NOMO-1 treated with dmso at 0.1 percent for 144 hours (cell line): ENCODE measurements at regions not wholly inside any gene's neighbourhood (a gene's known extent, or its start where the extent isn't known, plus 50 kb on each side); places are given as distances from the start of the nearest gene placed in this dataset.

Source experiments
- DNase-seq: peaks from one replicate; lab custom pipeline; 2025; ENCODE audit not compliant: unreplicated experiment; lab: John Stamatoyannopoulos, UW

DNA sequence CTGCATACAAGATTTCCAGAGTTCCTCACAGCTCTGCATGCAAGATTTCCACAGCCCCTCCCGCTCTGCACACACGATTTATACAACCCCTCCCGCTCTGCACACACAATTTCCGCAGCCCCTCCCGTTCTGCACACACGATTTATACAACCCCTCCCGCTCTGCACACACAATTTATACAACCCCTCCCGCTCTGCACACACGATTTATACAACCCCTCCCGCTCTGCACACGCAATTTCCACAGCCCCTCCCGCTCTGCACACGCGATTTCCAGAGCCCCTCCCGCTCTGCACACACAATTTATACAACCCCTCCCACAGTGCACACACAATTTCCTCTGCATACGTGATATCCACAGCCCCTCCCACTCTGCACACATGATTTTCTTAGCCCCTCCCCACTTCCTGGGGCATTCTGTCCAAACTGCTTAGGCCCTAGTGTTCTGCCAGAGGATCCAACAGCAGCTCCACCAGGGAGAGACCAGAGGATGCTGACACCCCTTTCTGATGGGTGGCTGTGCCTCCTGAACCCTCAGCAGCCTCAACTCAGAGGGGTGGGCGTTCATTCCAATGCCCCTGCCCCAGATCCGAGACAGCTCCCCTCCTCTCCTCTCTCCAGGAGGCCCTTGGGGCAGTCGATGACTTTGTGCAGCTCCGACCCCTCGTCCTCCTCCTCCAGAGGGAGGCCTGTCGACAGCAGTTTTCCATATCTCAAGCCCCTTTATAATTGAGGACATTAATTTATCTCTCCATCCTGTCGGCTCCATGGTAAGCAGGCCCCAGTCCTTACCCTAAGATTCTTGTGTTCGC lies 671.7 kb downstream of the BRD1 start:
- no peak for DNase-seq

DNA sequence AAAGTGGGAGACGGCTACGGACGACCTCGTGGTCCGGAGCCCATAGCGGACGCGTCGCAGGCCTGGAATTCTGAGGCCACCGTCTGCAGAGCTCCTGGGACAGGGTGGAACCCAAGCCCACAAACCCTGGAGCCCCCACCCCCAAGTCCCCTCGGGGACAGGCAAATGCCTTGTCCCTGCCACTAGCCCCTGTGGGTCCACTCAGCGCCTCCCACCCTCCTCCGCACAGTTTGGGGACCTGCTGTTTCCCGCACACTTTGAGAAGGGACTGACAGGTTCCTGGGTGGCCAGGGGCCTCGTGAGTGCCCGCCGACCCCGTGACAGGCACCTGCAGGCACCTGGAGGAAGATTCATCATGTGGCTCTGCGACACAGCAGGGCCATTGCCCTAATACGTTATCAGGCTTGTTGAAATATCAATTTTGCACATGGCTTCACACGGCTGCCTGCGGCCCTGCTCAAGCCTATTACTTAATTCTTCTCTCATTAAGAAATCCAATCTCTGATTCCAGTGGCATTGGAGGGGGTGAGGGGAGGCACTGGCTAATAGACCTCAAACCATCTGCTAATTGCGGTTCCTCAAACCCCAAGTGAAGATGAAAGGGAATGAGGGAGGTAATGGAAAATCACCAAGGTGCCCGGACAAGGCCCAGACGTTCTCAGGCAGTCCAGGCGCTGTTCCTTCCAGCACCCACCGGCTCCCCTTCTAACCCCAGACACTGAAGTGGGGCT lies 672.5 kb downstream of the BRD1 start:
- DNase-seq = no peak

DNA sequence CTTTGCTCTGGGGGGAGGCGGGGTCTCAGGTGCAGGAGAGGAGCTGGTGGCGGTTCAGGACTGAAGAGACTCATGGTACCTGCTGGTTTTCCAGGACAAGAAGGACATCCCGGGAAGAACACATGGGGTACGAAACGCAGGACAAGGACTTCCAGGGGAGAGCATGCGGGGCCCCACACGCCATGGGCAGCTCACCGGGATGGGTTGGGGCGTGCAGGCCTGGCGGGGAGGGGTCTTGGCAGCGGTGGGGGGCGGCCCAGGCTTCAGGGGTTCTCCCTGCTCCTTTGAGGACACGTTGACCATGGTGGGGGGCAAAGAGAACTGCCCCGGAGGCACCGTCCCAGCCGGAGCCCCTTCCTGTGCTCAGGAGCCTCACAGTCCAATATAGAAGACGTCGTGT lies 673.2 kb downstream of the BRD1 start:
- no peak for DNase-seq

DNA sequence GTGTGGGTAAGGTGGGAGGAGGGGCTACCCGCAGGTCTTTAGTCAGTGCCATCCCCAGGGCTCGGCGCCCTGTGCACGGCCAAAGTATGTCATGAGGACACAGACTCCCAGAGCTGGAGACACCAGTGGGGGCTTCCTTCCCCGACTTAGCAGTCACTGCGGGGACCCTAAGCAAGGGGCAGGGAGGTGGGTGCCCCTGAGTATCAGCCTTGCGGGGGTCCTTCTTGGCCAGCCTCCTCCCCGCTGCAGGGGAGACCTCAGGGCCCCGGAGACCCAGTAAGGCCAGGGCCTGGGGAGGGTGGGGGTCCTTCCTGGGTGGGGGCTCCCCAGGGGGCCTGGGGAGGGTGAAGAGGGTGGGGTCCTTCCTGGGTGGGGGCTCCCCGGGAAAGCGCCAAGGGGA lies 673.8 kb downstream of the BRD1 start:
- no peak for DNase-seq

DNA sequence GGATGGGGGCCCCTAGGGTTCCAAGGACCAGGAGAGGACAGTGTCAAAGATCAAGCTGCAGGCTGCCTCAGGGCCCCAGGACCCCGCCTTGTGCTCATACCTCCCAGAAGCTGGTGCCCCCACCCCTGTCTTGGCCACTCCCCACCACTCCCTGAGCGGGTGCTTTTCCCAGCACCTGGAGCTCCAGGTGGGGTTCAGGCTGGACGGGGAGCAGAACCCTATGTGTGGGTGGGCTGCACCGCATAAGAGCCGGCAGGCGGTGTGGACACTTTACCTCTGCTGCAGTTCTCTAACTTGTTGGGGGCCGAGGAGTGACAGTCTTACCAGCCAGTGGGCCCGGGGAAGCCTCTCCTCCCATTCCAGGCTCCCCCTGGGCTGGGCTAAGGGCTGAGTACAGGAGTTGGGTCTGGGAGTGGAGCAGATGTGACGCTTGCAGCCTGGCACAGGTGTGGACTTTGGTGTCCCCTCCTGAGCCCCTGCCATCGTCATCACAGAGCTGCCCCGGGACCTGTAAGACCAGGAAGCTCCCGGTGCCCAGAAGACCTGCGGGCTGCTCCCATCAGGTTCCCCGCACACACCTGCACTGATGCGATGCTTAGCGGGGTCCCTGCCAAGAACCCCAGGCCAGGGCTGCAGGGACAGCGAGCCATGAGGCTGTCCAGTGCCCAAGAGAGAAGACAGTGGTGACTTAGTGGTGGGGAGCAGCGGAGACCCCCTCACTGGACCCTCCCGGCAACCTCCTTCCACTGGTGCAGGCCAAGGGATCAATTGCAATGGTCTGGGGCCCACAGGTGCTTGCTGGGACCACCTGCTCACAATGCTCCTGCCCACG lies 674.5 kb downstream of the BRD1 start:
- DNase-seq = no peak

DNA sequence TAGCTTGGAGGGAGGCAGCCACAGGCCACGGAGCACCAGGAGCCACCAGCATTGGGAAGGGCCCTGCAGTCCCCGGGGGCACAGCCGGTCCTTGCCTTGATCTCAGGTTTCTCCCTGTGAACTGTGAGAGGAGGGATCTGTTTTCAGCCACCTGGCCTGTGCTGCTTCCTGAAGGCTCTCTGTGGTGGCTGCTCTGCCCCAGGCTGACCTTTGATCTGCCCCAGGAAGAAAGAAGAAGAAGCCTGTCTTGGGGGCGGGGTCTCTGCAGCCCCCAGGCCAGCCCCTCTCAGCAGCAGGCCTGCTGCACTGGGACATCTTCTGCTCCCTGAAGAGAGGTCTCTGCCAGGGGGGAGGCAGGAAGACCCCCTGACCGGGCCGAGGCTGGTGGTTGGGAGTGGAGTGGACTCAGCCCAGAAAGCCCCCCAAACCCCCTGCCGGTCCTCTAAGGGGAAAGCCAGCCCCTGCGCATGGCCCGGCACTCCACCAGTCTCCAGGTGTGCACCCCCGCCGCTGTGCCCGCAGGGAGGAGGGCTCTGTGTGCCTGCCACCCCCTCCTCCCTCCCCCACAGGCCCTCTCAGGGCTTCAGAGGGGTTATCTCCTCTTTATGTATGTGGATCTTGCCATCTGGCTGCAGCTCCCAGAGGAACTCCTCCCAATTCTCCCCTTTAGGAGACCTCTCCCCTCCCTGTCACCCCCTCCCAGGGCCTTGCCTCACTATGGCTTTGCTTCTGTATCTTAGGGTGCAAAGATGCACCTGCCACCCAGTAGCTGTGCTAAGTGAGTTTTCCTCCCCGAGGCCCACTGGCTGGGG lies 675.3 kb downstream of the BRD1 start:
- DNase-seq = no peak

DNA sequence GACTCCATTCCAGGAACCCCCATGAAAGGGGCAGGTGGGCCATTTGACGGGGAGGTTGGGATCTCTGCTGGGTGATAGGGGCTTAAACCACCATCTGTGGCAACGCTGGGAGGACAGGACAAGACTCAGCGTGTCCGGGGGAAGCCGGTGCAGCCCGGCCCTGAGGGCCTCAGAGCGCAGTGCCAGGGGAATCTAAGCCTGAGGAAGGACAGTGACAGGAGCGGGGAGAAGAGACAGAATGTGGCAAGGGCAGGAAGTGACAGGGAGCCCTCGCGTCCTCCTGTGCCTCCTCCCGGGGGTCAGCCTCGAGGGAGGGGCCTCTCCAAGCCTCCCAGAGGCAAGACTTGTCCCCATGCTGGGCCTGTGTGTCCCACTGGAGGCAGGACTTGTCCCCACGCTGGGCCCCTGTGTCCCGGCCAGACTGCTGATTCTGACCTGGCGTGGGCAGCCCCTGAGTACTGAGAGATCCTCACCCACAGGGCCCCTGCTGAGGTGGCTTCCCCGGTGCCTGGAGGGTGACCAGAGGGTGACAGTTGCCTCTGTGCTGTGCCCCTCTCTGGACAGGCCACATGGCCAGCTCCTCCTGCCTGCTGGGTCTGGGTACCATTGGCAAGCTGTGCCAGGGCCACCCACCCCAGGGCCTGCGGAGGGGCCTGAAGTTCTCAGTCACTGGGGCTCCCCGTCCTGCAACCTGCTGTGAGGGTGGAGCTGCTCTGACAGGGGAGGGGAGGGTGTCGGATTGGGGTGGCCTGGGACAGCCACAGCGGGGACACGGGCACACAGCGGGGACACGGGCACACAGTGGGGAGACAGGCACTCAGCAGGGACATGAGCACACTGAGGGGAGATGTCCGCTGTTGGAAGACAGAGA lies 676.2 kb downstream of the BRD1 start:
- no peak for DNase-seq

DNA sequence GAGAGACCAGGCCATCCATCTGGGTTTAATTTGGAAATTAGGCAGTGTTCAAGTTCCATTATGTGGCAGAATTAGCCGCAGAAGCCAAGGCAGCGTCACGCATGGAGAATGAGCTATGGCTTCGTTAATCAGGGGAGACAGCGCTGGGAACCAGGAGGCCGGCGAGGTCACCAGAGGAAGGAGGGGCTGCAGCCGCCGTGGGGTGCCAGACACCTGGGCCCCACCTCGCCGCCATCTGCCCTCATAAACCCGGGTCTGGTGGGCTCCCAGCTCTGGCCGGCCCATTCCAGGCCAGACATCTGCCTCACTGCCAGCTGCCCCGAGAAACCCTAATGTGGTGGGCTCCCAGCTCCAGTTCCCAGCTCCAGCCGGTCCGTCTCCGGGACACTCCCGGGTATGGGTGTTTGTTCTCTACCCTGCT lies 676.9 kb downstream of the BRD1 start:
- no peak for DNase-seq

DNA sequence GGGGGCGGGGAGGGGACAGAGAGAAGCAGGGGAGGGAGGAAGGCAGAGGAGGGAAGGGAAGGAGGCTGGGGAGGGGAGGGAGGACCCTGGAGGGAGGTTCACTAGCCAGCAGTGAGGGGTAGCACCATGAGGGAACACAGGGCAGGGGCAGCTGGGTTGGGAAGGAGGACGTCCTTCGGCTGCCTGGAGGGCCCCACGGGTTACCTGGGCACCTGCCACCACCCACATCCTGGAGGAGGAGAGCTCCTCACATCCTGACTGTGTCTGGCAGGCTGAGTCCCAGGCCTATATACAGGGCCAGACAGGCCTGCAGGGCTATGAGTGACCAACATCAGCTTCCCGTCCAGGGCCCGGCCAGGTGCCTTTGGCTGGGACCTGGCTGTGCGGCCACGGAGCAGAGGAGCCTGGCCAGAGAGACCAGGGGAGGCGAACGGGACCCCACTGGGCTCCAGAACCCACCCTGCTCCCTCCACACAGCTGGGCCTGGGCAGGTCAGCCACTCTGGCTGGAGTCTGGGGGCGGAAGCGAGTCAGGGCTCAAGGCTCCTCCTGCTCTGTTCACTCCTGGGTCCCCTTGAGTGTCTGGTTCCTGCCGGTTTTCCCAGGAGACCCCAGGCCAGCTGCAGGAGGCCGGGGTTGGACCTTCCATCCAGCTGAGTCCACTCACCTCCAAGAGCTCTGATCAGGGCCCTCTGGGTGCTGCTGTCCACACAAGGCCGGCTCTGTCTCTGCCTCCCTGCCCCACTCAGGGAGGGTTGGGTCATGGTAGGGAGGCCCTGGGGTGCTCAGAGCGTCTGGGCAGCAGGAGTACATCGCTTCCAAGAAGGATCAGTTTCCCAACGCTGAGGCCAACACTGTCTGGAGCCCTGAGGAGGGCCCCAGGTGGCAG lies 677.7 kb downstream of the BRD1 start:
- DNase-seq = no peak

DNA sequence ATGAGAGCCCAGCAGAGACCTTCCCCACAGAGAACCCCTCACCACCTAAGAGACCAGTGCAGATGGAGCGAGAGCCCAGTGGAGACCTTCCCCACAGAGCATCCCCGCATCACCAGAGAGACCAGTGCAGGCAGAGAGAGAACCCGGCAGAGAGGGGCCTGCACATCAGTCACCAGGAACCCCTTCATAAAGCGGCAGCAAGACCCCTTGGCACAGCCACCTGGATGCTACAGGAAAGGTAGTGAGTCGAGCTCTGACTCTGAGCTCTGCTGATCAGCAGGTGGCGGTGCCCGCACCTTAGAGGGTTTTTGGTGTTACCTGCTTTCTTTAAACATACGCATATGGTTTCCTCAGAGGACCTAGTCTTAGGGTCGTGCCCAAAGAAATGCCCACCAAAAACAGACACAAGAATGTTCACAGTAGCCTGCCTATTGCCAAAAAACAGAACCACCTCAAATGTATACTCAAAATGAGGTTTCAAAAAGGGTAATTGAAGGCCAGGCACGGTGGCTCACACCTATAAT lies 678.7 kb downstream of the BRD1 start:
- DNase-seq = no peak

DNA sequence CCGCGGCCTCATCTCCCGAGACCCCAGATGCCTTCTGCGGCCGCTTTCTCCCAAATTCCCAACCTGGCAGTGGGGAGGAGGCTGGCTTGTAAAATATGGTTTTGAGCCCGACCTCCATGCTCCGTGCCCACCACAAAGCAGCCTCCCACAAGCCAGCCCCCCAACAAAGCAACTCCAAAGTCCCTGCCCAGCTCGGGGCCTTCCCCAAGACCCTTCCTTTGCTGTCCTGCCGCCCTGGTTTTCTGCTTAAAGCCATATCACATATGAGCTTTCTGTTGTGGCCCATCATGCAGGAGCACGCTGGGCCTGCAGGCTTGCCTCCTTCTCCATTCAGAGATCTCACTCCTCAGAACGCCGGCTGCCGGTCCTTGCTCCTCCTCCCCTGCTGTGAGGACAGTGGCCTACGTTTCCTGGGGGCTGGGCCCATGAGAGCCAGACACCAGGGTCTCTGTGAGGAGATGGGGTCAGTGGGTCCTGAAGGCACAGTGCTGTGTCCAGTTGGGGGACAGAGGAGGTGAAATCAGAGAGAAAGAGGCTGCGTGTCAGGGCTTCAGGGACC lies 680.0 kb downstream of the BRD1 start:
- no peak for DNase-seq

DNA sequence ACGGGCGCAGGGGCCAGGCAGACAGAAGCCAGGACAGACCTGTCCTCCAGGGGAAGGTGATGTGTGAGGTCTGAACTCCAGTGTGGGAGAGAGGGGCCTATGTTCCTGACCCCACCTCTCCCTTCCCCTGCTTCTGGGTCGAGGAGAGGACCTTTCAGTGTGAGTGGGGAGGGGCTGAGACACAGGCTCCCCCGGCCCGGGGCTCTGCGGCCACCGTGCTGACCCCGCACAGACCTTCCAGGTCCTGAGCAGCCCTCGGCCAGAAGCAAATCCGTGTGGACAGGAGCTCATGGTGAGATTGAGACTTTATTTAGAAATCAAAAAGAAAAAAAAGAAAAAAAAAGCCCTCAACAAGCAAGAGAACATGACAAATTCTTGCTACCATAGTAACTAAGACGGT lies 680.5 kb downstream of the BRD1 start:
- no peak for DNase-seq

DNA sequence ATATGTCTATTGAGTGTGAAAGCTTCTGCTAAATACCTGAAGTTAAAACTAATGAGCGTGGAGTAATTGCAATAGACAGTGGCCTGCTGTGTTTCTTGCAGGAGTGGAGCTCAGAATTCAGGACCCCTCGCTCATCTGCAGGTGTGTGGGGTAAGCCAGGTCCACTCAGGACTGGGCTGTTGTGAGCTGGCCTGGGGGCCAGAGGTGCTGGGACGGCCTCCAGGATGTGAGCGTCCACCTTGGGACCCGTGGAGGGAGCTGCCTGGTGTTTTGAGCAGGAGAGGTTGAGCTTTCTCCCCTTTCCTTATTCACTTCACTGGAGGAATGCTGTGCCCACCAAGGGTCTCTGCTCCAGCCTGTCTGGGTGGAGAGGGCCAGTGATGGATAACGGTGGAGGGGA lies 681.2 kb downstream of the BRD1 start:
- DNase-seq = no peak

DNA sequence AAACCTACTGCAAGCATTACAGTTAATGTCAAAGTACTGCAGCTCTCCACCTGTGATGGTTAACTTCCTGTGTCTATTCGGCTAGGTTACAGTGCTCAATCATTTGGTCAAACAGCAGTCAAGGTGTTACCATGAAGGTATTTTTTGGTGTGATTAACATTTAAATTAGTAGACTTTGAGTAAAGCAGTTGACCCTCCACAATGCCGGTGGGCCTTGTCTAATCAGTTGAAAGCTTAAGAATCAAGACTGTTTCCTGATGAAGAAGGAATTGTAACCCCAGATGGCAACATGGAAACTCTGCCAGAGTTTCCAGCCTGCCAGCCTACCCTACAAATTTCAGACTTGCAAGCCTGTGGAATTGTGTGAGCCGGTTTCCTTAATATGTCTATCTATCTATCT lies 683.9 kb downstream of the BRD1 start:
- no peak for DNase-seq

DNA sequence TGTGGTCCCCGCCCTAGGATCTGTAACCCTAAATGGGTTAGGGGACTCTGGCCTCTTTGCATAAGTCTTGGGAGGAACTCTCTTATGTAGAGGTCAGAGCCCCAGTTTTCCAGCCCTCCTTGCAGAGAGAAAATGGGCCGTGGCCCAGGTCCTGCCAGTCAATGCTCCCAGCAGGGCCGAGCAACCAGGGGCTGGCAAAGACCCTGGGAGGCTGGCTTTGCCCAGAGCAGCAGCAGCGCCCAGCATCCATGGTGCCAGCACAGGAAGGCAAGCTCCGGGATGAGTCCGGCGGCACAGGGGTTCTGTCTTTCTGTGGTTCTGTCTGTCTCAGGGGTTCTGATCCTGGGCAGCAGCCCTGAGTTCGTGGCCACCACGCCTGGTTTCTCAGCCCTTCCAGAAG lies 684.8 kb downstream of the BRD1 start:
- no peak for DNase-seq

DNA sequence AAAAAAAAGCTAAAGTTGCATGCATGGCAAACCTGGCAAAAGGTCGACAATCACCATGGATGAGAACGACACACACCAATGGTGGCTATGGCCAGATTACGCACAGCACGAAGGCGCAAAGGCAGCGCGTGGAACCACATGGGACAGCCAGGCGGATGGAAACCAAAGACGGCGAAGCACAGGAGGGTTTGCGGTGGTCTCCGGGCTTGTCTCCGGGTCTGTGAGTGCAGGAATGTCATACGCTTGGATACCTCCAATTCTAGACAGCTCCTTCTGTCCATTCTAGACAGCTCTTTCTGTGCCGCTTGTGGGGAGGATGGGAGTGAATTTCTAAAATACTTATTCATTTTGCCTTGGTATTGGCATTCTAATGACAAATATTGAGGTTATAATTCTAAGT lies 685.4 kb downstream of the BRD1 start:
- no peak for DNase-seq

DNA sequence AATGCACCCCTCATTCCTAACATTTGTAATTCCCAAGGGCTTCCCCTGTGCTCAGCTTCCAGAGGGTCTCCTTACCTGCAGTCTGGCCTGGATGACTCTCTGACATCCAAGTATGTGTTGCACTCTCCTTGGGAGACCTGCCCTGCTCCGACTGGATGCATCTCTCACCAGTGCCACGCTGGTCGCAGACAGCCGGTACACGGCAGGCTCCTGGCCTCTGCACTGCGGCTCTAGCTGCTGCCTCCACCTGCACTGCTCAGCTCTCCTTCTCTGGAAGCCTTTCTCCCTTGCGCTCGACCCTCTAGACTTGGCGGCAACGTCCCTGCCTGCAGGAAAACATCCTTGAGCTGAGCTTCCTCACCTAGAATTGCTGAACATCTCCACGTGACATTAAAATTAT lies 685.9 kb downstream of the BRD1 start:
- no peak for DNase-seq

DNA sequence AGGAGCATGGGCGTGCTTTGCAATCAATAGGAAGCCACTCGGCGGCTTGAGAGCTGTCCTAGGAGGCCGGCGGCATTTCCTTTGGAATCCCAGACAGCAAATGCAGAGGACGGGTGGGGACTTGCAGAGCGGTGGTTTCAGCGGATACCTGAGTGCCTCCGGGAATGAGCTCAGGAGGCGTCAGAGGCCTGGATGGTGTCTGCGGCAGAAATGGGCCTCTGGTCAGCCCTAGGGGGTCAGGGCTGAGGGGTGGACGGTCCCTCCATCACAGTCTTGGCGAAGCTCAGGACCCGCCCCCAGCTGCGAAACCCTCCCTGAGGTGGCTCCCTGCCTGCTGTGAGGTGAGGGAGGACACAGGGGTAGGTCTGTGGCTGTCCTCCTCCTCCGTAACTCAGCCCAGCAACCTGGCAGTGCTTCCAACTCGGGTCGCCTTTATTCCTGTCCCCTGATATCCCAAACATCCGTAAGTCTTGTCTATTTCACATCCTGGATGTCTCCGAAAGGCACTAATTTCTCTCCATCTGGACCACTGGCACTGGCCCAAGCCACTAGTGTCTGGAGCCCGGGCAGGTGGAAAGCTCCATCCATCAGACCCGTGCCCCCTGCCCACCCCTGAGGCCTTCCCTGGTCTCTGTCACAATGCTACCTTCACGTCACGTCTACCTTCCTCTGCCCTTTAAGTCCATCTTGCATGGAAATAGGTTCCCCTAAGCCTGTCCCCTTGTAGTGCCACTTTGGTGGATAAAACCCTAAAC lies 686.6 kb downstream of the BRD1 start:
- no peak for DNase-seq
